Adrenal gland (tissue), 5 donors: ENCODE measurements at regions not wholly inside any gene's neighbourhood (a gene's known extent, or its start where the extent isn't known, plus 50 kb on each side); places are given as distances from the start of the nearest gene placed in this dataset.

ENCODE experiments used
- CTCF ChIP-seq, 6 experiments: fragments of 450-650 bp in 4 of 6; fragments of 200-600 bp in 2 of 6; sonication (generic) in 1 of 6; IDR thresholded peaks; 1 replicate in 5 of 6; 2 replicates in 1 of 6; pipeline versions ENCODE4 v1.5.1 to v1.8.0; 2016 to 2021; ENCODE audit warnings: antibody characterized with exemption in 6 of 6, mild to moderate bottlenecking in 2 of 6, moderate library complexity in 1 of 6
- POLR2A ChIP-seq, 2 donors: fragments of 450-650 bp; IDR thresholded peaks; one replicate each; pipeline ENCODE4 v1.6.1; 2017; ENCODE audit warnings: antibody characterized with exemption in 2 of 2, mild to moderate bottlenecking in 2 of 2, moderate library complexity in 1 of 2
- donor health status: DM: no; HTN: no; CAD: no.

DNA sequence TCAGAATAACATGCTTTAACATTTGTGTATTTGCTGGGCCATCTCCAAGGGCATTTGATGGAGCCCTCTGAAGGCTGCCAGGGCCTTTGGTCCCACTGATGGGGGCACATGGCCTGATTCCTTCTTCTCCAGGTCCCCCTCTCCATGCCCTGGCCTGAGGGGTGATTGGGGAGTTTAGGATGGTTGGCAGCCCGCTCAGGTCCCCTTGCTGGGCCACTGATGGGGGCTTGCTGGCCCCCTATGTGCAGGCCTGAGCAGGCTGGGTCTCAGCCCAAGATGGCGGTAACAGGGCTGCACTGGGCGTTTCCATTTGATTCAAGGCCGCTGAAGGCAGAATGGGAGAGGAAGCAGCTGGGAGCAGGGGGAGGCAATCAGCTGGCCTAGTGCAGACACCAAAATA, 113.7 kb upstream of the NECTIN1 start:
- no peak for TF ChIP-seq POLR2A (IDR thresholded peaks at IDR 0.05)
- TF ChIP-seq CTCF (IDR thresholded peaks at IDR 0.05), result no peak
